ENCODE measurements at regions not wholly inside any gene's neighbourhood (a gene's known extent, or its start where the extent isn't known, plus 50 kb on each side); places are given as distances from the start of the nearest gene placed in this dataset.

DNA sequence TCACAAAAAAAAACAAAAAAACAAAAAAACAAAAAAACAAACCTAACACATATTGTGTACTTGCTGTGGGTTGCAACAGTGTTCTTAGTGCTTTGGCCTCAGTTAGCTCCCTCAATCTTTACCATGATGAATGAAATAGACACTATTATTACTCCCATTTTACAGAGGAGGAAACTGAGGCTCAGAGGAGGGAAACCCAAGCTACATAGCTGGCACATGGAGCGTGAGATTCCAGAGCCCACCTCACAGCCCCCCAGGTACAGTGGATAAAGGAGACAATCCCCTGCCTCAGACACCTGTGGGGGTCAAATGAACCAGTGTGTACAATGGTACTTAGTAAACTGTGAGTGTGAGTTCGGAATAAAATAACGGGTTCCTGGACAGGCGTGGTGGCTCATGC is 104.9 kb upstream of the SMAD3 start:
- DNase-seq (ENCODE audit: low spot score) = no peak
- Mint-ChIP-seq H3K36me3 (ENCODE audit: low read depth) (no peaks in the 10 kb centered on the region), H3K27me3 (ENCODE audit: low read depth) (peaks cover 4% of the 10 kb centered on the region), H3K4me3 (ENCODE audit: unreplicated experiment) (no peak overlapping the region), H3K9me3 (ENCODE audit: low read depth) (no peaks in the 10 kb centered on the region), H3K4me1 (ENCODE audit: low read depth) (no peaks in the 10 kb centered on the region), H3K27ac (ENCODE audit: unreplicated experiment) (no peak overlapping the region)
- TF ChIP-seq, protein P1, sequence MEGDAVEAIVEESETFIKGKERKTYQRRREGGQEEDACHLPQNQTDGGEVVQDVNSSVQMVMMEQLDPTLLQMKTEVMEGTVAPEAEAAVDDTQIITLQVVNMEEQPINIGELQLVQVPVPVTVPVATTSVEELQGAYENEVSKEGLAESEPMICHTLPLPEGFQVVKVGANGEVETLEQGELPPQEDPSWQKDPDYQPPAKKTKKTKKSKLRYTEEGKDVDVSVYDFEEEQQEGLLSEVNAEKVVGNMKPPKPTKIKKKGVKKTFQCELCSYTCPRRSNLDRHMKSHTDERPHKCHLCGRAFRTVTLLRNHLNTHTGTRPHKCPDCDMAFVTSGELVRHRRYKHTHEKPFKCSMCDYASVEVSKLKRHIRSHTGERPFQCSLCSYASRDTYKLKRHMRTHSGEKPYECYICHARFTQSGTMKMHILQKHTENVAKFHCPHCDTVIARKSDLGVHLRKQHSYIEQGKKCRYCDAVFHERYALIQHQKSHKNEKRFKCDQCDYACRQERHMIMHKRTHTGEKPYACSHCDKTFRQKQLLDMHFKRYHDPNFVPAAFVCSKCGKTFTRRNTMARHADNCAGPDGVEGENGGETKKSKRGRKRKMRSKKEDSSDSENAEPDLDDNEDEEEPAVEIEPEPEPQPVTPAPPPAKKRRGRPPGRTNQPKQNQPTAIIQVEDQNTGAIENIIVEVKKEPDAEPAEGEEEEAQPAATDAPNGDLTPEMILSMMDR (IDR thresholded peaks at IDR 0.05) = no peak

DNA sequence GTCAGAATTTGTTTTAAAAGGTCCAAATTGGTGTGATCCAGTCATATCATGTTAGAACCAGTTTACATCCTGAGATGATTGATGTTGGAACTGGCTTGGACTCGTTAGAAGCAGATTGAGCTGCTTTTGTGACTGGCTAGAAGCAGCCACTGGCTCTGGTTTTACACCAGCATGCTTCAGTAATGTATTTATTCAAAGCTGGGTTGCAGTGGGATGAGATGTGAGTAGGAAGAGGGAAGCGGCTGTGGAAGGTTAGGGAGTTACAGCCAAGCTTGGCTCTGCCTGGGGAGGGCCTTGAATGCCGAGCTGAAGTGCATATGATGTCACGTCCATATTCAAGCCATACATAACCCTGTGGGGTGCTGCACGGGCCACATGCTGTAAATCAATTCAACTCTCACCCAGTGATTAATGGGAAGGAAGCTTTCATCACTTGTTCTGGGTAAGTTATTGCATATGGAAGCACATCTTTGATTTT is 104.0 kb upstream of the SMAD3 start:
- no peak for DNase-seq (ENCODE audit: low spot score)
- H3K9me3 Mint-ChIP-seq (ENCODE audit: low read depth) = no peaks in the 10 kb centered on the region
- H3K4me1 Mint-ChIP-seq (ENCODE audit: low read depth) = no peaks in the 10 kb centered on the region
- H3K27me3 Mint-ChIP-seq (ENCODE audit: low read depth) = peaks cover 4% of the 10 kb centered on the region
- no peak overlapping the region for H3K27ac Mint-ChIP-seq (ENCODE audit: unreplicated experiment)
- H3K36me3 Mint-ChIP-seq (ENCODE audit: low read depth) = no peaks in the 10 kb centered on the region
- H3K4me3 Mint-ChIP-seq (ENCODE audit: unreplicated experiment) = no peak overlapping the region
- TF ChIP-seq, protein P1 (IDR thresholded peaks at IDR 0.05) = no peak

DNA sequence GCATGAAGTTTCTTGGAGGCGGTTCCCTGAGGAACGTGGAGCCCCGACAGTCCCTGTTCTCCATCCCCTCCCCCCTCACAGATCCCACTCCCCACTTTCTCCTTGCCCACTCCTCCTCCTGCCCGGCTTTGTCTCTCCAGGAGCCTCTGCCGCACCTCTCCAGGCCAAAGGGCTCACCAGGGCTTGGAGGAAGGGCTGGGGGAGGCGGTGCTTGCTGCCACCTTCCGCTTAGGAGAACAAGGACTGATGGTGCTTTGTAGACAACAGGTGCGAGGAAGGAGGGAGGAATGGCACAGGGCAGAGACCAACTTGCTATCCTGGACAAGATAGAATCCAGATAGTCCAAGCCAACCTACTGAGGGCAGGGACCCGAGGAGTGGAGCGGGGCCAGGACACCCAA is 103.5 kb upstream of the SMAD3 start:
- no peak for DNase-seq (ENCODE audit: low spot score)
- Mint-ChIP-seq H3K9me3 (ENCODE audit: low read depth) (no peaks in the 10 kb centered on the region), H3K27ac (ENCODE audit: unreplicated experiment) (no peak overlapping the region)

DNA sequence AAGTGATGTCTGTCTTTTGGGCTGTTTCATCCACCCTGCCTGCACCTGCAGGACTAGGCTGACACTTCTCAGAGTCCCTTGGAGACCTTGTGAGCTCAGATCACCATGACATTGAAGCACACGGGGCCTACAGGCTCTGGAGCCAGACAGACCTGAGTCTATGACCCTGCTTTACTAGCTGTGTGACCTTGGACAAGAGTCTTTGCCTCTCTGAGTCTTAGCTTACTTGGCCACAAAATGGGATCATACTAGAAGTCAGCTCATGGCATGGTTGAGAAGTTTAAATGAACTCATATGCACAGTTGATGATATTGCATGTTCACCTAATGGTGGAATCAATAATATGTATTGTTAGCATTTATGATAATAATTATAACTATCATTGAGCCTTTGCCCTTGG is 102.9 kb upstream of the SMAD3 start:
- H3K4me1 Mint-ChIP-seq (ENCODE audit: low read depth) = no peaks in the 10 kb centered on the region

More for the DNA sequence above, 103.5 kb upstream of the SMAD3 start:
- TF ChIP-seq, protein P1 (IDR thresholded peaks at IDR 0.05) = no peak
- no peaks in the 10 kb centered on the region for H3K4me1 Mint-ChIP-seq (ENCODE audit: low read depth)
- H3K4me3 Mint-ChIP-seq (ENCODE audit: unreplicated experiment) = no peak overlapping the region
- no peaks in the 10 kb centered on the region for H3K36me3 Mint-ChIP-seq (ENCODE audit: low read depth)
- peaks cover 4% of the 10 kb centered on the region for H3K27me3 Mint-ChIP-seq (ENCODE audit: low read depth)

DNA sequence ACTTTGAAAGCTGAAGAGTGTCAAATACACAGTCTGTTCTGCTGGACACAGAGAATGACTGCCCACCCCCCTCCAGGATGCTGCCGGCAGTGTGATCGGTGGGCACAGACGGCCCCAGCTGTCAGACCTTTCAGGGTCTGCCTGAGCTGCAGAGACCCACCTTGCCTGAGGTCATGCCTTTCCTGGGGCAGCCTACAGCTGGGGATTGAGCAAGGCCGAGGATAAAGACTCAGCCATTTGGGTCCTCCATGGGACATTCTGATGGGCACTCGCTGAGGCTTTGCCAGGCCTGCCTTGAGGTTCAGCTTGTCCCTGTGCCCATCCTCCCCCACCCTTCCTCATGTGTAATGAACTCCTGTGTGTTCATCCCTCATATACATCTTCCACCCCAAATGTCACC is 102.3 kb upstream of the SMAD3 start:
- Mint-ChIP-seq H3K27ac (ENCODE audit: unreplicated experiment) (no peak overlapping the region), H3K27me3 (ENCODE audit: low read depth) (peaks cover 4% of the 10 kb centered on the region), H3K36me3 (ENCODE audit: low read depth) (no peaks in the 10 kb centered on the region), H3K4me3 (ENCODE audit: unreplicated experiment) (no peak overlapping the region), H3K4me1 (ENCODE audit: low read depth) (no peaks in the 10 kb centered on the region), H3K9me3 (ENCODE audit: low read depth) (no peaks in the 10 kb centered on the region)
- no peak for DNase-seq (ENCODE audit: low spot score)
- TF ChIP-seq, protein P1 (IDR thresholded peaks at IDR 0.05) = no peak

More for the DNA sequence above, 102.9 kb upstream of the SMAD3 start:
- H3K4me3 Mint-ChIP-seq (ENCODE audit: unreplicated experiment) = no peak overlapping the region
- no peak for DNase-seq (ENCODE audit: low spot score)
- H3K27ac Mint-ChIP-seq (ENCODE audit: unreplicated experiment) = no peak overlapping the region
- TF ChIP-seq, protein P1 (IDR thresholded peaks at IDR 0.05) = no peak
- peaks cover 4% of the 10 kb centered on the region for H3K27me3 Mint-ChIP-seq (ENCODE audit: low read depth)
- no peaks in the 10 kb centered on the region for H3K36me3 Mint-ChIP-seq (ENCODE audit: low read depth)
- H3K9me3 Mint-ChIP-seq (ENCODE audit: low read depth) = no peaks in the 10 kb centered on the region
